HCT116 (cell line): ENCODE measurements at regions not wholly inside any gene's neighbourhood (a gene's known extent, or its start where the extent isn't known, plus 50 kb on each side); places are given as distances from the start of the nearest gene placed in this dataset.

Source experiments
- ATAC-seq: fragments of 200-7000 bp; cut with Tn5 transposase; 2 replicates; pipeline ENCODE4 v1.9.1; 2020; ENCODE audit warnings: mild to moderate bottlenecking, moderate library complexity
- BruUV-seq: library from RNA; stranded (reverse); fragments of 400-500 nt; replicated peaks from 2 replicates; lab custom pipeline; 2021; lab: Mats Ljungman, UMichigan
- CTCF ChIA-PET: fragments of 300-600 bp; sonication (Branson Sonifier 250); formaldehyde crosslinking; loops from one replicate; lab custom pipeline; 2021; ENCODE audit warnings: antibody characterized with exemption; lab: Charles Lee
- POLR2A ChIA-PET: fragments of 300-600, 350-600 bp; sonication (Branson Sonifier 250); formaldehyde crosslinking; loops from one replicate; lab custom pipeline; 2021; ENCODE audit warnings: antibody characterized with exemption; lab: Charles Lee
- RAD21 ChIA-PET, 2 experiments: fragments of 300-600 bp; sonication (Branson Sonifier 250); formaldehyde crosslinking; loops; one replicate each; lab custom pipeline; 2023; ENCODE audit warnings: low total read pairs in 2 of 2; ENCODE audit not compliant: uncharacterized antibody in 2 of 2, unreplicated experiment in 2 of 2, low non-redundant PET in 1 of 2; lab: Charles Lee
- DNase-seq: peaks from one replicate; pipeline ENCODE4 v3.0.0-alpha.2; 2010; ENCODE audit warnings: low read depth, low spot score
- H2AFZ ChIP-seq: fragments of 200-600 bp; shearing (Covaris generic), sonication (generic); 2 replicates; pipeline ENCODE4 v1.6.1; 2017; ENCODE audit warnings: low read depth, mixed run types, mixed read lengths, antibody characterized with exemption, low read length; ENCODE audit not compliant: poor library complexity, severe bottlenecking
- H3K27ac ChIP-seq: 2 replicates; pipeline ENCODE4 v1.5.1; 2012; ENCODE audit warnings: low read depth, low read length
- H3K27me3 ChIP-seq: fragments of 200-600 bp; sonication (generic); 2 replicates; pipeline ENCODE4 v1.6.1; 2016; ENCODE audit warnings: mixed run types, low read length, mixed read lengths; ENCODE audit not compliant: insufficient read depth
- H3K36me3 ChIP-seq, 2 experiments: fragments of 200-500 bp in 1 of 2; fragments of 200-600 bp in 1 of 2; sonication (Bioruptor generic) in 1 of 2; sonication (generic) in 1 of 2; 2 replicates each; pipeline versions ENCODE4 v1.5.1 to v1.6.1; 2014 to 2016; ENCODE audit warnings: low read length in 2 of 2, inconsistent platforms in 1 of 2, mixed read lengths in 1 of 2, mixed run types in 1 of 2; ENCODE audit not compliant: insufficient read depth in 2 of 2, control insufficient read depth in 1 of 2
- H3K4me1 ChIP-seq, 2 experiments: fragments of 200-600 bp in 1 of 2; sonication (generic) in 1 of 2; 2 replicates each; pipeline versions ENCODE4 v1.5.1 to v1.6.1; 2012 to 2017; ENCODE audit warnings: low read length in 2 of 2, inconsistent platforms in 1 of 2, mild to moderate bottlenecking in 1 of 2, mixed read lengths in 1 of 2, mixed run types in 1 of 2, moderate library complexity in 1 of 2; ENCODE audit not compliant: insufficient read depth in 2 of 2, control insufficient read depth in 1 of 2
- H3K4me2 ChIP-seq: fragments of 200-600 bp; sonication (generic); 2 replicates; pipeline ENCODE4 v1.6.1; 2017; ENCODE audit warnings: mixed run types, low read length, mixed read lengths
- H3K4me3 ChIP-seq, 2 experiments: fragments of 200-600 bp in 1 of 2; sonication (generic) in 1 of 2; replicated peaks in 1 of 2; 2 replicates each; pipeline ENCODE4 v1.5.1; 2011 to 2016; ENCODE audit warnings: low read length in 2 of 2, control low read depth in 1 of 2, low read depth in 1 of 2, mild to moderate bottlenecking in 1 of 2, mixed read lengths in 1 of 2, mixed run types in 1 of 2
- H3K79me2 ChIP-seq: fragments of 200-600 bp; sonication (generic); 2 replicates; pipeline ENCODE4 v1.6.1; 2017; ENCODE audit warnings: mild to moderate bottlenecking, mixed run types, low read length, moderate library complexity, mixed read lengths; ENCODE audit not compliant: insufficient read depth
- H3K9ac ChIP-seq: fragments of 200-600 bp; sonication (generic); 2 replicates; pipeline ENCODE4 v1.6.1; 2016; ENCODE audit warnings: low read length, mixed read lengths
- H3K9me2 ChIP-seq: fragments of 200-600 bp; sonication (generic), shearing (Covaris generic); 2 replicates; pipeline ENCODE4 v1.6.1; 2017; ENCODE audit warnings: mixed run types, mild to moderate bottlenecking, moderate library complexity; ENCODE audit not compliant: insufficient read depth
- H3K9me3 ChIP-seq, 2 experiments: fragments of 200-500 bp in 1 of 2; fragments of 200-600 bp in 1 of 2; sonication (Bioruptor generic) in 1 of 2; sonication (generic) in 1 of 2; 2 replicates each; pipeline ENCODE4 v1.6.1; 2014 to 2017; ENCODE audit warnings: low read length in 2 of 2, mixed read lengths in 2 of 2, inconsistent platforms in 1 of 2, low read depth in 1 of 2, mild to moderate bottlenecking in 1 of 2, mixed run types in 1 of 2, moderate library complexity in 1 of 2; ENCODE audit not compliant: control insufficient read depth in 1 of 2, insufficient read depth in 1 of 2
- H4K20me1 ChIP-seq: fragments of 200-600 bp; sonication (generic), shearing (Covaris generic); 2 replicates; pipeline ENCODE4 v1.6.1; 2017; ENCODE audit warnings: mixed run types, mild to moderate bottlenecking, moderate library complexity; ENCODE audit not compliant: insufficient read depth
- CBX3 ChIP-seq: IDR thresholded peaks from 2 replicates; pipeline ENCODE4 v1.6.1; 2012; ENCODE audit warnings: low read depth
- CEBPB ChIP-seq: IDR thresholded peaks from 2 replicates; pipeline ENCODE4 v1.6.1; 2012; ENCODE audit warnings: low read depth
- EGR1 ChIP-seq: IDR thresholded peaks from 2 replicates; pipeline ENCODE4 v1.6.1; 2012; ENCODE audit warnings: low read depth
- ELF1 ChIP-seq: IDR thresholded peaks from 2 replicates; pipeline ENCODE4 v1.6.1; 2012; ENCODE audit warnings: low read depth, borderline replicate concordance
- EZH2 ChIP-seq: fragments of 200-600 bp; sonication (generic); IDR thresholded peaks from 2 replicates; pipeline ENCODE4 v1.6.1; 2017; ENCODE audit warnings: antibody characterized with exemption, mixed run types
- EZH2phosphoT487 ChIP-seq: fragments of 200-600 bp; IDR thresholded peaks from 2 replicates; pipeline ENCODE4 v1.6.1; 2018; ENCODE audit warnings: antibody characterized with exemption, borderline replicate concordance
- POLR2A ChIP-seq: IDR thresholded peaks from 2 replicates; pipeline ENCODE4 v1.7.0; 2011; ENCODE audit warnings: borderline replicate concordance; ENCODE audit not compliant: insufficient read depth, insufficient read length; ENCODE audit errors: extremely low read depth
- POLR2AphosphoS5 ChIP-seq: IDR thresholded peaks from 2 replicates; pipeline ENCODE4 v1.6.1; 2011; ENCODE audit warnings: mild to moderate bottlenecking, low read depth, low read length, moderate library complexity
- RAD21 ChIP-seq: IDR thresholded peaks from 2 replicates; pipeline ENCODE4 v1.6.1; 2012; ENCODE audit warnings: low read depth, mild to moderate bottlenecking
- SRF ChIP-seq: IDR thresholded peaks from 2 replicates; pipeline ENCODE4 v1.6.1; 2012; ENCODE audit warnings: low read depth
- YY1 ChIP-seq: IDR thresholded peaks from 2 replicates; pipeline ENCODE4 v1.6.1; 2011; ENCODE audit warnings: low read length, low read depth, moderate library complexity, mild to moderate bottlenecking; ENCODE audit not compliant: insufficient replicate concordance; ENCODE audit errors: extremely low read depth
- intact Hi-C: fragments of 100-400 bp; cut with micrococcal nuclease; formaldehyde crosslinking; loops from 2 replicates; pipeline ENCODE4 v1.10.0; 2022

DNA sequence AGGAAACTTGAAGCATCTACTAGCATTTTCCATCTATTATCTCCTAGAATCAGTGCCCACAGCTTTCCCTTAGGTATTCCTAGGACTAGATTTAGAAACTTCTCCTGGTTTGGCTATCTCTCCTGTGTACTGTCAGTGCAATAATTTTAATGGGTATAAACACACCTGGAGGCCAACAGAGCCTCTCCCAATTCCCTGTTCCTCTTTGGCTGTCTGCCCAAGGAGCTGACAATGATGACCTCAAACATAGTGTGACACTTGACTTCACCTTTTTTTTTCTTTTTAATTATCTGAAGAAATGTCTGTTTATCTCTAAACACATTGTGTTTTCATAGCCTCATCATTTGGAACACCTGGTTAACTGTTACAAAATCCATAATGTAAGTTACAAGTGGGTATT, 754.5 kb upstream of the ALCAM start (continued):
- TF ChIP-seq CEBPB (no peak), ELF1 (no peak), EZH2 (no peak), EGR1 (no peak), POLR2AphosphoS5 (no peak), RAD21 (no peak), EZH2phosphoT487 (no peak)

DNA sequence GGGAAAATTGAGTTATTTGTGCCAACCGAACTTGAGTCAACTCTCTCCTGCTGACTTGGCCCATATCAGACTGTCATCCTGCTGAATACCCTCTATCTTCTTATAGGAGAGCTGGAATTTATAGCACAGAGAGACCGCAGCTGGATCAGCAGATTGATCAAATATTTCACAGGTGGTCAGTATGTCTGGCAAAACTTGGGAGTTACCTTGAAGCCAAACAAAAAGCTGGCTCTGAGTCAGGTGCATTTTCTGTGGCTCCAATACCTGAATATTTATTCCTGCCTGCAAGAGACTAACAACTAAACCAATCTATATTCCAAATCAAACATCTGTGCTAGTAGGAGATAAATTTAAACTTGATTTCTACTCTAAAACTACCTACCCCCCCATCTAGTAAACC, 752.1 kb upstream of the ALCAM start:
- Histone ChIP-seq H3K27ac (no peak overlapping the region), H3K4me1 (no peaks in the 10 kb centered on the region), H3K9me2 (no peaks in the 10 kb centered on the region), H2AFZ (no peak overlapping the region), H3K4me2 (no peak overlapping the region), H3K79me2 (no peaks in the 10 kb centered on the region), H3K4me3 (no peak overlapping the region), H4K20me1 (no peaks in the 10 kb centered on the region), H3K36me3 (no peaks in the 10 kb centered on the region), H3K9ac (no peak overlapping the region), H3K9me3 (no peaks in the 10 kb centered on the region), H3K27me3 (no peaks in the 10 kb centered on the region)
- TF ChIP-seq SRF (no peak), CBX3 (no peak), ELF1 (no peak), POLR2A (no peak), CEBPB (no peak), YY1 (no peak)
- ChIA-PET CTCF (no interaction called here), POLR2A (no interaction called here), RAD21 (no interaction called here)
- intact Hi-C loops = no loop called here
- DNase-seq (no peak), ATAC-seq (no peak)
- BruUV-seq = no TSS peak
